ENCODE measurements at regions not wholly inside any gene's neighbourhood (a gene's known extent, or its start where the extent isn't known, plus 50 kb on each side); places are given as distances from the start of the nearest gene placed in this dataset.

- TF ChIP-seq ID3 (CRISPR knock-in tag; IDR thresholded peaks at IDR 0.05): no peak
- TF ChIP-seq ID3 (tag; IDR thresholded peaks at IDR 0.05): peak; percentile 45; the same call in 1 of the 2 replicates
- no peak for TF ChIP-seq ATF1 (CRISPR knock-in tag; IDR thresholded peaks at IDR 0.05)
- TF ChIP-seq ATF1 (tag; IDR thresholded peaks at IDR 0.05): peak; percentile 13; the same call in 1 of the 2 replicates
- no peak for TF ChIP-seq HNRNPL (IDR thresholded peaks at IDR 0.05; ENCODE audit: low read depth, low read length)
- TF ChIP-seq ZNF174 (CRISPR knock-in tag; IDR thresholded peaks at IDR 0.05): no peak
- no peak for TF ChIP-seq ZFP1 (CRISPR knock-in tag; IDR thresholded peaks at IDR 0.05)
- no peak for TF ChIP-seq FOXA1 (IDR thresholded peaks at IDR 0.05; ENCODE audit: borderline replicate concordance)
- TF ChIP-seq MED1 (CRISPR knock-in tag; IDR thresholded peaks at IDR 0.05; ENCODE audit: borderline replicate concordance): no peak
- peak; percentile 66 for TF ChIP-seq RAD51 (IDR thresholded peaks at IDR 0.05; ENCODE audit: borderline replicate concordance, low read depth)
- no peak for TF ChIP-seq SP2 (IDR thresholded peaks at IDR 0.05; ENCODE audit: extremely low read depth, low read depth, low read length, poor library complexity, severe bottlenecking)
- TF ChIP-seq SMAD1 (IDR thresholded peaks at IDR 0.05; ENCODE audit: low read depth, low read length, partially characterized antibody): peak; percentile 73
- TF ChIP-seq TCF7L2 (IDR thresholded peaks at IDR 0.05; ENCODE audit: low read depth, low read length): no peak
- TF ChIP-seq ZNF444 (CRISPR knock-in tag; IDR thresholded peaks at IDR 0.05): no peak
- no peak for TF ChIP-seq SETDB1 (IDR thresholded peaks at IDR 0.05; ENCODE audit: low read length)
- TF ChIP-seq TBP (optimal IDR thresholded peaks at IDR 0.05; ENCODE audit: low read depth, low read length): no peak
- no peak for TF ChIP-seq ARID2 (IDR thresholded peaks at IDR 0.05)
- no peak for TF ChIP-seq PRDM10 (IDR thresholded peaks at IDR 0.05; ENCODE audit: partially characterized antibody)
- TF ChIP-seq CUX1 (CRISPR knock-in tag; IDR thresholded peaks at IDR 0.05): peak; percentile 85
- TF ChIP-seq HDAC1 (IDR thresholded peaks at IDR 0.05): no peak
Observed at GRCh38 chr3:176661432-176661964, 535.8 kb downstream of the TBL1XR1 start (continued).

Measured in K562 (cell line).